Activated naive CD4-positive, alpha-beta T cell treated with anti-CD3 and anti-CD28 coated beads, Interleukin-2, amount 10 ng/mL, durations not matched to agents 7 days and 5 days (primary cell): ENCODE measurements at regions not wholly inside any gene's neighbourhood (a gene's known extent, or its start where the extent isn't known, plus 50 kb on each side); places are given as distances from the start of the nearest gene placed in this dataset.
"Not testable (repeated sequence)": the region's sequence is repeated elsewhere in the genome, so short reads cannot be mapped to it uniquely, and the experiment has no call there.

Experiments
- CTCF ChIA-PET: fragments of 350-600 bp; sonication (Branson Sonifier 250); formaldehyde crosslinking; loops from one replicate; lab custom pipeline; 2021; ENCODE audit warnings: antibody characterized with exemption; lab: Charles Lee
- DNase-seq: peaks from one replicate; pipeline ENCODE4 v3.0.0-alpha.2; 2020
- H3K27ac Mint-ChIP-seq: one replicate; pipeline ENCODE4 v1.8.0; 2021; ENCODE audit warnings: mild to moderate bottlenecking, moderate library complexity, mixed read lengths
- H3K27me3 Mint-ChIP-seq: one replicate; pipeline ENCODE4 v1.8.0; 2021; ENCODE audit warnings: mild to moderate bottlenecking, mixed read lengths
- H3K36me3 Mint-ChIP-seq: one replicate; pipeline ENCODE4 v1.8.0; 2021; ENCODE audit warnings: mixed read lengths
- H3K4me1 Mint-ChIP-seq: one replicate; pipeline ENCODE4 v1.8.0; 2021; ENCODE audit warnings: mixed read lengths
- H3K4me3 Mint-ChIP-seq: one replicate; pipeline ENCODE4 v1.8.0; 2021; ENCODE audit warnings: mild to moderate bottlenecking, moderate library complexity, mixed read lengths
- H3K9me3 Mint-ChIP-seq: one replicate; pipeline ENCODE4 v1.8.0; 2021; ENCODE audit warnings: mixed read lengths

DNA sequence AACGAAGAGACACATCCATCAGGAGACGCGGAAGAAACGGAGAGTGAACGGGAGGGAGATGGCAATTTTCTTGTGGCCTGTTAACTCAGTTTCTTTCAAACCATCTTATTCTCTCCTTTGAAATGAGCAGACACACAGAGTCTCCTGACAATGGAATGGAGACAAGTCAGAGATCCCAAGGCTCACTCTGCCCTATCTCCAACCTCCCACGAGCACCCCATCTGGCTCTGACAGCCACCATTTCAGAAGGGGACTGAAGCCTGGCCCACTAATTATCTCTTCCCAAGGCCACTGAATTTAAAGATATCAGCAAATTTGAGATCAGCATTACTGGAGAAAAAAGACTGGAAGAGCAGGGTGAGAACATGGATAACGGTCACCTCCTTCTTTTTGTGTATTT lies 215.6 kb downstream of the DHX15 start:
- H3K27ac Mint-ChIP-seq, result no peak overlapping the region
- no peaks in the 10 kb centered on the region for H3K36me3 Mint-ChIP-seq
- no peaks in the 10 kb centered on the region for H3K9me3 Mint-ChIP-seq
- H3K4me3 Mint-ChIP-seq, result no peak overlapping the region
- H3K4me1 Mint-ChIP-seq, result no peaks in the 10 kb centered on the region
- no peaks in the 10 kb centered on the region for H3K27me3 Mint-ChIP-seq
- CTCF ChIA-PET, result no interaction called here
- no peak for DNase-seq

DNA sequence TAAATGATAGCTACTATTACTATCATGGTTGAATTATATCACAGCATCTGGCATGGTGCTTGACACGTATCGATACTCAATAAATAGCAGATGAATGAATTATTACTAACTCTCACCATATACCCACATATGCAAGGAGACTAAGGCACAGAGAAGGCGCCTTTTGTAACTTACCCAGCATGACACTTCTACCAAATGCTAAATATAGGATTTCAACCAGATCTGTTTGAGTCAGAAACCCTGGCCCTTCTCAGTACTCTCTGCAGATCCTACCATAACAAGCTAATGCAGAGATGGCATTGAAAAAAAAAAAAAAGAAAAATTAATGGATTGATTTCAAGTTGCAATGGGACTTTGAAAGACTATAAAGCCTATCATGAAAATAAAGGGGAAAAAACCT lies 219.5 kb downstream of the DHX15 start:
- no peak overlapping the region for H3K4me3 Mint-ChIP-seq
- no peaks in the 10 kb centered on the region for H3K27me3 Mint-ChIP-seq
- H3K36me3 Mint-ChIP-seq, result no peaks in the 10 kb centered on the region
- CTCF ChIA-PET, result interaction anchor here (1.3 kb wide), 1 partner anchor 54 kb away, joined by 3 read pairs; no protein-coding TSS in a partner anchor
- no peak for DNase-seq
- H3K27ac Mint-ChIP-seq, result no peak overlapping the region
- no peaks in the 10 kb centered on the region for H3K4me1 Mint-ChIP-seq
- no peaks in the 10 kb centered on the region for H3K9me3 Mint-ChIP-seq

DNA sequence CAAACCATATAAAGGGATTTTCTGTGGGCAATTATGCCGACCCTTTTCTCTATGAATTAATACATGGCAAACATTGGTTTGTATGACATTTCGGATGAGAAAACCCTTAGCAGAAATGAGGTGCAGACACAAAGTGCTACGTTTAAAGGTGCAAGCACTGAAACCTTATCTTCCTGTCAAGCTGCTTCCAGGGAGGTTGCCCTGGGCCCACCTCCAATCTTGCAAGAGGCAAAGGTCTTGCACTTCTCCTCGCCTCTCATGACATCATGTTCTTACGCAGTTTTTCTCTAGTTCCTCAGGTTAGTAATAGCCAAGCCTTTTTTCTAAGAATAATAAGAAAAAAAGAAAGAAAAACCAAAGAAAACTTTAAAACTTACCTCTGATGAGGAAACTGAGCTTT lies 220.1 kb downstream of the DHX15 start:
- no peak overlapping the region for H3K4me3 Mint-ChIP-seq
- H3K27ac Mint-ChIP-seq, result no peak overlapping the region
- H3K9me3 Mint-ChIP-seq, result no peaks in the 10 kb centered on the region
- no peaks in the 10 kb centered on the region for H3K4me1 Mint-ChIP-seq
- no peaks in the 10 kb centered on the region for H3K36me3 Mint-ChIP-seq
- DNase-seq, result no peak
- no peaks in the 10 kb centered on the region for H3K27me3 Mint-ChIP-seq
- CTCF ChIA-PET, result interaction anchor here (1.3 kb wide), 1 partner anchor 55 kb away, joined by 3 read pairs; no protein-coding TSS in a partner anchor

DNA sequence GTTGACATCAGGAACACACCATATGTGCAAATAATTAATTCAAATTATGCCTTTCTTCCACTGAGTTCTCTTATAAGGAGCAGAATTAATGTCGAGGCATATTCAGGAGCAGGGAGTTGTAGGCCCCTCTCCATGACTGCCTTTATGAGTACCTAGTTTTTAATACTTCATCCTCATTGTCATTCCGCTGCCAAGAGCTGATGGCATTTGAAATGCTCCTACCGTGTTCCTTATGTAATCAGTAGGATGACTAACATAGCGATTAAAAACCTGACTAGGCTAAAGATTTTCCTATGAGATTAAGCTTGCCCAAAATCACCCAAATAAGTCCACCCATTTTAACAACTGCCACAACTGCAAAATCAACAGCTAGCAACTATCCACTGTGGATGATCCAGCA lies 220.6 kb downstream of the DHX15 start:
- Mint-ChIP-seq H3K9me3 (no peaks in the 10 kb centered on the region), H3K27me3 (no peaks in the 10 kb centered on the region), H3K4me1 (no peaks in the 10 kb centered on the region), H3K4me3 (no peak overlapping the region), H3K27ac (no peak overlapping the region), H3K36me3 (no peaks in the 10 kb centered on the region)
- CTCF ChIA-PET, result interaction anchor here (0.6 to 1.3 kb wide), 2 partner anchors 55 to 58 kb away, joined by 3 to 4 read pairs; no protein-coding TSS in a partner anchor
- DNase-seq, result no peak

DNA sequence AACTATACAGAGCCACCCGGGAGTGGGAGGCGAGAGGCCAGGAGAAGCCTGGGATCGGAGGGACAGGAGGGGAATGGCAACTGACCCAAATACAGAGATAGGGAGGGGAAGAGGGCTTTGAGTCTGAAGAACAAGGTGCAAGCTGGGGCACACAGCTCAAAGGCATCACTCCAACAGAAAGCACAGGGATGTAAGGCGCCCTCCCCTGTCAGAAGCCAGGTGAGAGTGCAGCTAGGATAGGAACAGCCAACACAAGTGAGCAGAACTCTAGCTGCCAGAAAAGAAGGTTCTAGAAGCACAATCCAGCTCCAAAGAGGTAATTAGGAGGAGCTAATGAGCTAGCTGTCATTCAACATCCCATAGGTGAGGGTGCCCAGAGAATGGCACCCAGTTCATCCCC lies 232.2 kb downstream of the DHX15 start:
- H3K27me3 Mint-ChIP-seq, result no peaks in the 10 kb centered on the region

DNA sequence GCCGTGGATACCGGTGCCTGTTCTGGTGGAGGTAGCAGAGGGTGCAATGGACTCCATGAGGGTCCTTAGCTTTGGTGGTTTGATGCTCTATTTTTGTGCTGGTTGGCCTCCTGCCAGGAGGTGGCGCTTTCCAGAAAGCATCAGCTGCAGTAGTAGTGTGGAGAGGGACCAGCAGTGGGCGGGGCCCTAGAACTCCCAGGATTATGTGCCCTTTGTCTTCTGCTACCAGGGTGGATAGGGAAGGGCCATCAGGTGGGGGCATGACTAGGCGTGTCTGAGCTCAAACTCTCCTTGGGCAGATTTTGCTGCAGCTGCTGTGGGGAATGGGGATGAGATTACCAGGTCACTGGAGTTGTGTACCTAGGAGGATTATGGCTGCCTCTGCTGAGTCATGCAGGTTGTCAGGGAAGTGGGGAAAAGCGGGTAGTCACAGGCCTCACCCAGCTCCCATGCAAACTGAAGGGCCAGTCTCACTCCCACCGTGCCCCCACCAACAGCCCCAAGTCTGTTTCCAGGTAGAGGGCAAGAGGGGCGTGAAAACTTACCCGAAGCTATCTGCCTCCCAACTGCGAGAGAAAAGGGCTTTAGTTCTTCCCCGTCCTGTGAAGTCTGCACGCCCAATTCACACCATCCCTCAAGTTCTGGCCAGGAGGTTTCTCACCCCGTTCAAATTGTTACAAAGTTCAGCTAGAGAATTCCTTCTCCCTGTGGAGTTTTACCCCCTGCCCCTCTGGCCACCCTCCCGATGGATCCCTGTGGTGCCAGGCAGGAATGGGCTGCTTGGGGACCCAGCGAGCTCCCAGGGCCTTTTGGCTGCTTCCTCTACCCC lies 235.0 kb downstream of the DHX15 start:
- H3K4me3 Mint-ChIP-seq, H3K36me3 Mint-ChIP-seq, DNase-seq, H3K9me3 Mint-ChIP-seq, H3K27me3 Mint-ChIP-seq, H3K27ac Mint-ChIP-seq, H3K4me1 Mint-ChIP-seq, CTCF ChIA-PET: not testable (repeated sequence)

More for the DNA sequence above, 232.2 kb downstream of the DHX15 start:
- CTCF ChIA-PET, result no interaction called here
- Mint-ChIP-seq H3K9me3 (no peaks in the 10 kb centered on the region), H3K4me3 (no peak overlapping the region), H3K4me1 (no peaks in the 10 kb centered on the region), H3K27ac (no peak overlapping the region), H3K36me3 (no peaks in the 10 kb centered on the region)
- DNase-seq, result no peak

DNA sequence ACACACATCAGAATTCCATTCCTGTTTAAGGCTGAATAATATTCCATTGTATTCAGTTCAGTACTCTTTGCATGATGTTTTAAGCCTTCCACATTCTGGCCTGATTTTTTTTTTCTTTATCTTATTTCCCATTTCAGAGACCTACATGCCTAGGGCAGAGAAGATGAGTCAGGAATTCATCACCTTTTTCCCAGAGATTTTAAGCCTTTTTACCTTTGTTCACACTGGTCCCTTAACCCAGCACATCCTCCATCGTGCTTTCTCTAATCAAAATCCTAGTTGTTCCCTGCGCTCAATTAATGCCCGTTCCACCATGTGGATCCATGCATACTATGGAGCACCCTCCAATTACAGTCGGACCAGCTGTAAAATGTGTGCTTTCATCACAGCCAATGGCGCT lies 245.1 kb downstream of the DHX15 start:
- CTCF ChIA-PET, result no interaction called here
- no peak overlapping the region for H3K4me3 Mint-ChIP-seq
- no peaks in the 10 kb centered on the region for H3K4me1 Mint-ChIP-seq
- H3K27me3 Mint-ChIP-seq, result no peaks in the 10 kb centered on the region
- H3K9me3 Mint-ChIP-seq, result peaks cover 6% of the 10 kb centered on the region
- H3K27ac Mint-ChIP-seq, result no peak overlapping the region
- DNase-seq, result no peak
- H3K36me3 Mint-ChIP-seq, result no peaks in the 10 kb centered on the region

DNA sequence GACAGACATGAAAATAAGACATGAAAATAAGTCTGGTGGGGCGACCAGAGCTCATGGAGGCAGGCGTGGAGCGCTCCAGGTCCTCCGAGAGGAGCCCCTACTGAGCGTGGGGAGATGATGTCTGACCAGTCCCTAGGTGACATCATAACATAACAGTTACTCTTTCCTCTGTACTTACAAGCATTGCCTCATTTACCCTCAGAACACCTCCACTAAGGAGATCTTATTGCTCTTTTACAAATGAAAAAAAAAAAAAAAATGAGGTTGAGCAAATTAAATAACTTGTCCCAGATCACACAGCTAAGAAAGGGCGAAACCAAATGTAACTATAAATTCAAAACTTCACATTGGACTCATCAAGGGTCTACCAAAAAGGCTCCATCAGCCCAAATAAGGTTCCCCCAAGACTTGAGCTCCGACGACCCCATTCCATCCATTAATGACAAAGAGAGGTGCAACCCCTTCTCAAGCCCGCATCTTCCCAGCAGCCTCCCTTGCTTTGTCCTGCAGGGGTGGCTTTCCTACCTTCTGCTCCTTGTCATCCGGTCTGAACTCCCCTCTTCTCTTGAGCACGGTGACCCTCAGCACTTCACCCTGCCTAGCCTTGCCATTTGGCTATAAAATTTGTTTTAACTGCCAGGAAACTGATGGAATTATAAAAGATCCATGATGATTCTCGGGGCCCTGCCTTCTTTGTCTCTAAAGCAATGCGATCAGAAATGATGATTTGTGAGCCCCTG lies 246.7 kb downstream of the DHX15 start:
- DNase-seq, result no peak
- CTCF ChIA-PET, result no interaction called here

DNA sequence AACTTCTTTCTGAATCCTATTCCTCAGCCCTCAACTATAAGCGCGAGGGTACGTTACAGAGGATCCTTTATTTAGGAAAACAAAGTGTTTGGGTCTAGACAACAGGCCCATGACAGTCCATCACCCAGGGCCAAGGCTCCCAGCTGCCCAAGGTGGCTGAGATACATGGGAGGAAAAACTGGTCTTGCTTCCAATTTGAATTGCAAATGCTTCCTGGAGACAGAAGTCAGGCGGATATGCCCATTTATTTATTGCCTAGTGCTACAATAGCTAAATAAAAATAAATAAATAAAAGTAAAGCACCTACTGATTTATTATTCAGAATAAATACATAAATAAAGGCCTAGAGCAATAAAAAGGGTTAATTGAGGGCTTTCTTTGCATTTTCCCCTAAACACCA lies 248.7 kb downstream of the DHX15 start:
- Mint-ChIP-seq H3K9me3 (peaks cover 3% of the 10 kb centered on the region), H3K4me3 (no peak overlapping the region), H3K36me3 (no peaks in the 10 kb centered on the region), H3K4me1 (no peaks in the 10 kb centered on the region), H3K27me3 (no peaks in the 10 kb centered on the region), H3K27ac (no peak overlapping the region)
- CTCF ChIA-PET, result no interaction called here
- DNase-seq, result no peak

More for the DNA sequence above, 246.7 kb downstream of the DHX15 start:
- H3K4me1 Mint-ChIP-seq, result no peaks in the 10 kb centered on the region
- no peaks in the 10 kb centered on the region for H3K36me3 Mint-ChIP-seq
- no peaks in the 10 kb centered on the region for H3K27me3 Mint-ChIP-seq
- H3K9me3 Mint-ChIP-seq, result peaks cover 3% of the 10 kb centered on the region
- no peak overlapping the region for H3K27ac Mint-ChIP-seq
- no peak overlapping the region for H3K4me3 Mint-ChIP-seq

DNA sequence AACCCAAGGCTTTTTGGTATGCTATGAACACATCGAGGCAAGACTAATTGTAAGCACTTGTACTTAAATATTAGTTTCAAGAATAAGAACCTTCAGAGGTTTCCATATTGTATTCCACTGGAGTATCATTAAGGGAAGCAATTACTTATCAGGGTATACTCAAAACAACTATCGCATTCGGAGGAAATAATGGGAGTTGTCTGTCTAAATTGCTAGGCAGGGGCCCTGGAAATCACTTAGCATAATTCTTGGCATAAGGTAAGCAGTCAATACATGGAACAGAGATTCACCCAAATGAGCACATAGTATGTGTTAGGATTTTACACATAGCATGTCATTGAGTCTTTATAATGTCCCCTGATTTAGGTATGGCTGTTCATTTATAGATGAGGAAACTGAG lies 249.4 kb downstream of the DHX15 start:
- CTCF ChIA-PET, result no interaction called here
- Mint-ChIP-seq H3K4me3 (no peak overlapping the region), H3K9me3 (peaks cover 3% of the 10 kb centered on the region), H3K27me3 (no peaks in the 10 kb centered on the region), H3K36me3 (no peaks in the 10 kb centered on the region), H3K4me1 (no peaks in the 10 kb centered on the region), H3K27ac (no peak overlapping the region)
- no peak for DNase-seq

DNA sequence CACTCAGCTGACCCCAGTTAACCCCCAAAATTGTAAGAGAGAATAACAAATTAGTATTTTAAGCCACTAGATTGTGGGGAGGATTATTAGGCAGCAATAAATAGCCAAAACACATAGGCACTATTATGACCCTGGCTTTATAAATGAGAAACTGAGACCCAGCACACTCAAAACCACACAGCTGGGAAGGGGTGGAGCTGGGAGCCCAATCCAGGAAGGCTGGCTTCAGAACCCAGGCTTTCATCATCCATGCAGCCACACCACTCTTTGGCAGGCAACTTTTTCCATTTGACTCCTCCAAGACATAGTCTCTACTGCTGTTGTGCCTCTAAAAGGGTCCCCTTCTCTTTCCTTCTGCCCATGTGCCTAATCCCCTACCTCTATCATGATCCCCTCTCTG lies 253.8 kb downstream of the DHX15 start:
- Mint-ChIP-seq H3K4me1 (no peaks in the 10 kb centered on the region), H3K27me3 (no peaks in the 10 kb centered on the region), H3K27ac (no peak overlapping the region), H3K36me3 (no peaks in the 10 kb centered on the region), H3K9me3 (no peaks in the 10 kb centered on the region), H3K4me3 (no peak overlapping the region)
- no peak for DNase-seq
- CTCF ChIA-PET, result no interaction called here

DNA sequence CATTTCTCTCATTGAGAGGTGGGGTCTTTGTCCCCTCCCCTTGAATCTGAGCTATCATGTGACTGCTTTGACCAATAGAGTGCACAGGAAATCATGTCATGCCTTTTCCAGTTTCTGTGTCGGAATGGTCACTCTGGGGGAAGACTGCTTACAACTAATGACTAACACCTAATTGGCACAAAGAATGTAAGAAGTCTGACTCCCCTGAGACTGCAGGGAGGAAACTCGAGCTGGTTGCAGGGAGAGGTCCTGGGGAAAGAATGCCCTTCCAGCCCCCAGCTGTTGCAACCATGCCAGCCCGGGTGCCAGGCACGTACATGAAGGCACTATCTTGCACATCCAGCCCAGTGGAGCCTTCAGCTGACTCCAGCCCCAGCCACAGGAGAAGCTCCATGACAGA lies 254.2 kb downstream of the DHX15 start:
- no peaks in the 10 kb centered on the region for H3K4me1 Mint-ChIP-seq
- no peaks in the 10 kb centered on the region for H3K9me3 Mint-ChIP-seq
- DNase-seq, result no peak
- no peak overlapping the region for H3K27ac Mint-ChIP-seq
- H3K4me3 Mint-ChIP-seq, result no peak overlapping the region
- no peaks in the 10 kb centered on the region for H3K27me3 Mint-ChIP-seq
- CTCF ChIA-PET, result no interaction called here
- no peaks in the 10 kb centered on the region for H3K36me3 Mint-ChIP-seq

DNA sequence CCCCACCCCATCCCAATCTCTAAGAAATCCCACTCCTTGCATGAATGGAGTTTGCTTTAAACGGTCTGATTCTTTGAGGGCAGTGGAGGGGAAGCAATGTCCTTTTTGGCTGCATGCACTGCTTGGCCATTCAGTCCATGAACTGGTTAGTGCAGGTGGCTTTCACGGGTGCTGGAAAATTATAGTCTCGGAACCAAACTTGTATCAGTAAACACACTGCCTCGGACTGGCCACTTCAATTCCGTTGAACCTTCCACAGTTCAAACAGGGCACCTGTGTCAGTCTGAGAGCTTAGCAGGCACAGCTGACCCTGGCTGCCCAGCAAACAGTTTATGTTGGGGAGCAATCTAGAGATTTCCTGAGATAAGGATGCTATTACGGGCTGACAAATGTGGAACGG lies 255.6 kb downstream of the DHX15 start:
- H3K4me3 Mint-ChIP-seq, result no peak overlapping the region
- H3K4me1 Mint-ChIP-seq, result no peaks in the 10 kb centered on the region
- CTCF ChIA-PET, result no interaction called here
- H3K36me3 Mint-ChIP-seq, result no peaks in the 10 kb centered on the region
- DNase-seq, result no peak
- H3K27ac Mint-ChIP-seq, result no peak overlapping the region
- peaks cover 2% of the 10 kb centered on the region for H3K9me3 Mint-ChIP-seq
- H3K27me3 Mint-ChIP-seq, result peaks cover 2% of the 10 kb centered on the region

DNA sequence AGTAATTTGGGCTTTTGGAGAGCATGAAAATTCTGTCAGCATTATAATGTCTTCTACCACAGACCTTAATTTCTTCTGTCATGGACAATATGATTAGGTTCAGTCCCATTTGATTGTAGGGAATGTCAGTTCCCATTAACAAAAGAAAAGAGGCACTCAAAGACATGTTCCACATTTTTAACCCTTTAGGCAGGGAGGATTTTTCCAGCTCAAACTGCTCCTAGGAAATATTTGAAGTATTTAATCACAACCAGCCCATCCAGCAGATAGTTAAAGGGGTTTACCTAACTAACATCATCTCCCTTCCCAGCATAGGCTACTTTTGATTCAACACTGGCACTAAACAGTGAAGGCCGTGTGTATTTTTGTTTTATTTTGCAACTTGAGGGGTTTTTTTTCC lies 256.0 kb downstream of the DHX15 start:
- no peak overlapping the region for H3K27ac Mint-ChIP-seq
- CTCF ChIA-PET, result no interaction called here
- no peaks in the 10 kb centered on the region for H3K4me1 Mint-ChIP-seq
- DNase-seq, result no peak
- H3K36me3 Mint-ChIP-seq, result no peaks in the 10 kb centered on the region
- H3K27me3 Mint-ChIP-seq, result peaks cover 4% of the 10 kb centered on the region
- H3K4me3 Mint-ChIP-seq, result no peak overlapping the region
- peaks cover 2% of the 10 kb centered on the region for H3K9me3 Mint-ChIP-seq

DNA sequence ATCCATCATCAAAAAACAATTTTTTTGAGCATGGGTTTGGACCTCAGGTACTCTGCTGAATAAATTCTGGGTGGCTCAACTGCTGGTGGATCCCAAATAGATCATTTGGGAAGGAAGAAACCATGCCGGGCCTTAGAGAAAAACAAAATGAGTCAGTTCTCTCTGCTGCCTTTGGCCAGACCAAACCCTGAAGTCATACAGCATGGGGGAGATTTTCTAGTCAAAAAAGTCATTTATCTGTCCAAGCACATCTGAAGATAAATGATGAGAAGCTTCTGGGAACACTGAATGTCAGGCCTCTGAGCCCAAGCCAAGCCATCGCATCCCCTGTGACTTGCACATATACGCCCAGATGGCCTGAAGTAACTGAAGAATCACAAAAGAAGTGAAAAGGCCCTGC lies 261.4 kb downstream of the DHX15 start:
- Mint-ChIP-seq H3K9me3 (peaks cover 2% of the 10 kb centered on the region), H3K36me3 (no peaks in the 10 kb centered on the region), H3K27me3 (peaks cover 4% of the 10 kb centered on the region), H3K27ac (no peak overlapping the region), H3K4me1 (no peaks in the 10 kb centered on the region), H3K4me3 (no peak overlapping the region)
- DNase-seq, result no peak
- CTCF ChIA-PET, result interaction anchor here (0.5 kb wide), 1 partner anchor 107 kb away, joined by 4 read pairs; no protein-coding TSS in a partner anchor
